ENCODE measurements at regions not wholly inside any gene's neighbourhood (a gene's known extent, or its start where the extent isn't known, plus 50 kb on each side); places are given as distances from the start of the nearest gene placed in this dataset.

- TF ChIP-seq POLR2A (IDR thresholded peaks at IDR 0.05): no peak
- TF ChIP-seq CTCF (IDR thresholded peaks at IDR 0.05): no peak
Measured at GRCh38 chr2:120940319-120940696, 204.6 kb downstream of the GLI2 start.
